ENCODE measurements at regions not wholly inside any gene's neighbourhood (a gene's known extent, or its start where the extent isn't known, plus 50 kb on each side); places are given as distances from the start of the nearest gene placed in this dataset.

DNA sequence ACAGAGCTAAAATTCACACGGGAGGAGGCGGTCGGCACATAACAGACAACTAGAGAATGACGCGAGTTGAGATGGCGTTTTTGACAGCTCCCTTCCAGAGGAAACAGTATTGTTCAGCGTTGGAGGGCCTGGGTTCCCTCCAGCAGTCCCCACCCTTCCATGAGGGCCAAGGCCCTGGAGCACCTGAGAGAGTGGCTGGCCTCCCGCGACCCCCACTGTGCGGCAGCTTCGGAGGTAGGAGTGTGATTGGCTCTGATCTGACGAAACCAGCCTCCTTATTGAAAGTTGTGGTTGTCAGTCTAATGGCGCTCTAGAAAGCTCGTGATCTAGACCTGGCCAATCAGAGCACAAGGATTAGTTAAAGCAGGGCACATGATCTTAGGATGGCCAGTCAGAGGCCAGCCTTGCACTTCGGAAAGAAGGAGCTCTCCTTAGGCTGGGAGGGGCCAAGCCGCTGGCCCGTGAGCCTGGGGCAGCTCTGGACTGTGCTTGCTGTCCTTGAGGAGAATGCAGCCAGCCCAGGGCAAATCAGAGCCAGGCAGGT, 104.5 kb upstream of the CELF4 start:
- TF ChIP-seq, protein P1, sequence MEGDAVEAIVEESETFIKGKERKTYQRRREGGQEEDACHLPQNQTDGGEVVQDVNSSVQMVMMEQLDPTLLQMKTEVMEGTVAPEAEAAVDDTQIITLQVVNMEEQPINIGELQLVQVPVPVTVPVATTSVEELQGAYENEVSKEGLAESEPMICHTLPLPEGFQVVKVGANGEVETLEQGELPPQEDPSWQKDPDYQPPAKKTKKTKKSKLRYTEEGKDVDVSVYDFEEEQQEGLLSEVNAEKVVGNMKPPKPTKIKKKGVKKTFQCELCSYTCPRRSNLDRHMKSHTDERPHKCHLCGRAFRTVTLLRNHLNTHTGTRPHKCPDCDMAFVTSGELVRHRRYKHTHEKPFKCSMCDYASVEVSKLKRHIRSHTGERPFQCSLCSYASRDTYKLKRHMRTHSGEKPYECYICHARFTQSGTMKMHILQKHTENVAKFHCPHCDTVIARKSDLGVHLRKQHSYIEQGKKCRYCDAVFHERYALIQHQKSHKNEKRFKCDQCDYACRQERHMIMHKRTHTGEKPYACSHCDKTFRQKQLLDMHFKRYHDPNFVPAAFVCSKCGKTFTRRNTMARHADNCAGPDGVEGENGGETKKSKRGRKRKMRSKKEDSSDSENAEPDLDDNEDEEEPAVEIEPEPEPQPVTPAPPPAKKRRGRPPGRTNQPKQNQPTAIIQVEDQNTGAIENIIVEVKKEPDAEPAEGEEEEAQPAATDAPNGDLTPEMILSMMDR (IDR thresholded peaks at IDR 0.05 in 8 of 11, conservative IDR thresholded peaks at IDR 0.05 in 3 of 11) = no peak
- TF ChIP-seq POLR2AphosphoS5 (IDR thresholded peaks at IDR 0.05) = no peak
